Right cardiac atrium (tissue), 5 donors: ENCODE measurements at regions not wholly inside any gene's neighbourhood (a gene's known extent, or its start where the extent isn't known, plus 50 kb on each side); places are given as distances from the start of the nearest gene placed in this dataset.
A peak's percentile ranks its signal among the peaks of the same experiment; 100 is the strongest.
"Not testable (repeated sequence)": the region's sequence is repeated elsewhere in the genome, so short reads cannot be mapped to it uniquely, and the experiment has no call there.

ENCODE experiments used
- ATAC-seq, 2 donors: fragments of 200-7000 bp; cut with Tn5 transposase; one replicate each; pipeline versions ENCODE4 v1.8.0 to v1.9.1; 2020; ENCODE audit warnings: moderate library complexity in 2 of 2, mild to moderate bottlenecking in 1 of 2
- DNase-seq, 3 donors: peaks; one replicate each; pipeline ENCODE4 v3.0.0-alpha.2; 2020
- H3K27ac ChIP-seq: one replicate; pipeline ENCODE4 v1.5.1; 2013; ENCODE audit warnings: mild to moderate bottlenecking, low read length, control low read depth, moderate library complexity
- H3K27me3 ChIP-seq: one replicate; pipeline ENCODE4 v1.6.1; 2013; ENCODE audit not compliant: control insufficient read depth, insufficient read depth
- H3K4me1 ChIP-seq: one replicate; pipeline ENCODE4 v1.6.1; 2013; ENCODE audit warnings: low read length; ENCODE audit not compliant: control insufficient read depth, insufficient read depth
- H3K4me3 ChIP-seq: one replicate; pipeline ENCODE4 v1.5.1; 2013; ENCODE audit warnings: low read length, control low read depth
- H3K9me3 ChIP-seq: one replicate; pipeline ENCODE4 v1.6.1; 2013; ENCODE audit warnings: low read length; ENCODE audit not compliant: control insufficient read depth
- WGBS: extraction: QIAGEN DNeasy Blood & Tissue Kit; methylation state at CpG from one replicate; pipeline ENCODE4 v1.1.7; 2013; 5-methylcytosine and 5-hydroxymethylcytosine counted together
- intact Hi-C, 4 donors: fragments of 100-400 bp; cut with DNase I; formaldehyde crosslinking; loops; one replicate each; pipeline versions ENCODE4 v1.11.0 to v1.14.0; 2022 to 2023
- donor health status: healthy with polysubstance abuse.
- donor health status: DM: no; HTN: yes; CAD: no.
- donor health status: DM: no; HTN: no; CAD: no.
- donor health status: DM: no; HTN: yes; CAD: no; lungs with severe emphysema.
- donor health status: DM: yes; HTN: yes; CAD: no.

DNA sequence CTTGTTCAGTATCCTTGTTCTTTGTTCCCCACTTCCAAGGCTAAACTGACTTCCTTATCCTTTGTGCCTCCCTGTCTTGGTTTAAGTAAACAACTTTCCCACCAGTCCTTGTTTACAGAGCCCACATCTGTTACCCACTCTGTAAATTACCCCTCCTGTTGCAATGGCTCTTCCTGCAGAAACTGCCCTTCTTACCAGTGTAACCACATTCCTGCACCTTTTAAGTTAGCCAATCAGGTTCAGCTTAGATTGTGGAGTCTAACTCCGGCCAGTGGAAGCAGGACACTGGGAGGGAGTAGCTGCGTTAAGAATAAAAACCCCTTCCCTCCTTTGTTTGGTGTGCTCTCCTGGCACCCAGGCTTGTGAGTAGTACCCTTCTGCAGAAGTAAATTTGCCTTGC, 360.9 kb downstream of the PRDM5 start:
- H3K4me1 ChIP-seq: no peaks in the 10 kb centered on the region
- peaks cover 2% of the 10 kb centered on the region for H3K9me3 ChIP-seq
- intact Hi-C loops: no loop called here
- 80% methylated on average over 2 of the region's 2 CpGs for WGBS
- no peak for ATAC-seq
- no peak overlapping the region for H3K27ac ChIP-seq
- DNase-seq: no peak
- H3K27me3 ChIP-seq: no peaks in the 10 kb centered on the region
- no peak overlapping the region for H3K4me3 ChIP-seq

DNA sequence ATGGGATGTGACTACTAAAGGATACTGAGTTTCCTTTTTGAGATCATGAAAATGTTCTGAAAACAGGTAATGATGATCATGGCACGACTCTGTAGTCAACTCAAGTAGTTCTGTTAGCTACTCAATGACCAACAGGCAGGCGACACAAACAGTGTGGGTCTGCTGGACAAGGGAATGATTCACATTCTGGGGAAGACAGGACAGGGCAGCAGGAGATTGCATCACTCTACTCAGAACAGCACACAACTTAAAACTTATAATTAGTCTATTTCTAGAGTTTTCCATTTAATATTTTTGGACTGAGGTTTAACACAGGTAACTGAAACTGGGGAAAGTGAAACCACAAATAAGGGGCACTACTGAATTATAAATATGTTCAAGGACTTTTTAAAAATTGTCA, 365.2 kb downstream of the PRDM5 start:
- WGBS: 70% methylated on average over 2 of the region's 2 CpGs
- intact Hi-C loops: no loop called here

GRCh38 chr4:120555058-120555457, 367.5 kb downstream of the PRDM5 start:
- Histone ChIP-seq H3K27me3 (no peaks in the 10 kb centered on the region), H3K4me1 (no peaks in the 10 kb centered on the region), H3K9me3 (no peaks in the 10 kb centered on the region), H3K4me3 (no peak overlapping the region), H3K27ac (no peak overlapping the region)
- DNase-seq (no peak), ATAC-seq (peak in 1 of 2 donors; percentile 50)
- intact Hi-C loops: no loop called here
- 29% methylated on average over 2 of the region's 2 CpGs for WGBS

More for the DNA sequence above, 365.2 kb downstream of the PRDM5 start:
- Histone ChIP-seq H3K27ac (no peak overlapping the region), H3K27me3 (no peaks in the 10 kb centered on the region), H3K4me3 (no peak overlapping the region), H3K4me1 (no peaks in the 10 kb centered on the region), H3K9me3 (peaks cover 2% of the 10 kb centered on the region)
- DNase-seq (no peak), ATAC-seq (no peak)

DNA sequence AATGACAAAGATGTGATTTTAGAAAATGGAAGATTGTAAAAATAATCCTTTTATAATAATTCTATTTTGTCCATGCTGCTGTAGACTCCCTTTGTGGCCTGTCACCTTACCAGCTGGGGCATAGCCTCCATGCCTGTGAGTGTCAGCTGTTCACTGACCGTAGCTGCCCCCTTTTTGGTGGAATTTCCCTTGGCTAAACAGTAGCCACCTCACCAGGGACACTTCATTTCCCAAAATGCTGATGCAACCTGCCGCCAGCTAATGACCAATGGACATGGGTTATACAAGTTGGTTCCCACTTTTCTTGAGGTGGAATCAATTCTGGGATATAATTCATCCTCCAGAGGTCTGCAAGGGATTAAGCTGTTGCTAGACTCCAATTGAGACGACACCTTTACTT, 368.4 kb downstream of the PRDM5 start:
- 82% methylated on average over 3 of the region's 3 CpGs for WGBS
- H3K4me1 ChIP-seq: no peaks in the 10 kb centered on the region
- H3K9me3 ChIP-seq: no peaks in the 10 kb centered on the region
- no peak for DNase-seq
- ATAC-seq: no peak
- intact Hi-C loops: no loop called here
- no peak overlapping the region for H3K27ac ChIP-seq
- no peaks in the 10 kb centered on the region for H3K27me3 ChIP-seq
- H3K4me3 ChIP-seq: no peak overlapping the region

DNA sequence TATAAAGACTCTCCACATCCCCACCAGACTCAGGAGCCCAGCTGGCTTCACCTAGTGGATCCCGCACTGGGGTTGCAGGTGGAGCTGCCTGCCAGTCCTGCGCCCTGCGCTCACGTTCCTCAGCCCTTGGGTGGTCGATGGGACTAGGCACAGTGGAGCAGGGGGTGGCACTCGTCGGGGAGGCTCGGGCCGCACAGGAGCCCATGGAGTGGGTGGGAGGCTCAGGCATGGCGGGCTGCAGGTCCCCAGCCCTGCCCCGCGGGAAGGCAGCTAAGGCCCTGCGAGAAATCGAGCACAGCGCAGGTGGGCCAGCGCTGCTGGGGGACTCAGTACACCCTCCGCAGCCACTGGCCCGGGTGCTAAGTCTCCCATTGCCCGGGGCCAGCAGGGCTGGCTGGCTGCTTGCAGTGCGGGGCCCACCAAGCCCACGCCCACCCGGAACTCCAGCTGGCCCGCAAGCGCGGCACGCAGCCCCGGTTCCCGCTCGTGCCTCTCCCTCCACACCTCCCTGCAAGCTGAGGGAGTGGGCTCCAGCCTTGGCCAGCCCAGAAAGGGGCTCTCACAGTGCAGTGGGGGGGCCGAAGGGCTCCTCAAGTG, 371.8 kb downstream of the PRDM5 start:
- H3K4me3 ChIP-seq, intact Hi-C loops, ATAC-seq, H3K27me3 ChIP-seq, H3K27ac ChIP-seq, H3K4me1 ChIP-seq, H3K9me3 ChIP-seq: not testable (repeated sequence)
- 94% methylated on average over 30 of the region's 30 CpGs for WGBS
- peak in 1 of 3 donors; percentile 41 for DNase-seq

DNA sequence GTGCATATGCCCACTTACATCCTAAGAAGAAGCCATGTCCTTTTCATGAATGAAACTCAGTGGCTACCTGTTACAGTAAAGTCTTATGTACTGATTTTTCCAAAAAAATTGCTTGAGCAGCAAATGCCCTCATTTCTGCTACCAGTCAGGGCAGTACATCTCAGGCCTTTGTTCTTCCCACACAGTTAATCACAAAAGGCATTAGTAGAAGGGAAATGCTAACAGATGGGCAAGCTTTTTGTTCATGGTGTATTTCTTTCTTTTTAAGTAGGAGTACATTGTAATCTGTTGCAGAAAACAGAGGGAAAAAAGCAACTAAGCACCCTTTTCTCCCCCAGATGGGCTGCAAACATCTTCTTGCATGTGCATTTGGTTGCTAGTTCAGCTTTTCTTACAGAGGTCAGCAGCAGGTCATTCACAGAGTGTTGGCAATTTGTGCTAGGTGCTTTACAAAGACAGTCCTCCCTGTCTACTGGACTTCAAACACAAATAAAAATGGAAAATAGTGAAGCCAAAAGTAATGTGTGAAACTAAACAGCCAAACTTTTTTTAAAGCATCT, 373.4 kb downstream of the PRDM5 start:
- Histone ChIP-seq H3K4me1 (no peaks in the 10 kb centered on the region), H3K27me3 (no peaks in the 10 kb centered on the region)
- intact Hi-C loops: no loop called here

GRCh38 chr4:120545391-120545790, 377.1 kb downstream of the PRDM5 start:
- no peak for DNase-seq
- no peak for ATAC-seq
- 80% methylated on average over 3 of the region's 3 CpGs for WGBS
- H3K27ac ChIP-seq: no peak overlapping the region
- H3K4me3 ChIP-seq: no peak overlapping the region
- no peaks in the 10 kb centered on the region for H3K9me3 ChIP-seq
- intact Hi-C loops: no loop called here
- no peaks in the 10 kb centered on the region for H3K4me1 ChIP-seq
- no peaks in the 10 kb centered on the region for H3K27me3 ChIP-seq

More for the DNA sequence above, 373.4 kb downstream of the PRDM5 start:
- no peak for DNase-seq
- ATAC-seq: no peak
- no peaks in the 10 kb centered on the region for H3K9me3 ChIP-seq
- H3K27ac ChIP-seq: no peak overlapping the region
- no peak overlapping the region for H3K4me3 ChIP-seq

GRCh38 chr4:120544838-120545237, 377.7 kb downstream of the PRDM5 start:
- H3K27me3 ChIP-seq: no peaks in the 10 kb centered on the region
- intact Hi-C loops: no loop called here
- WGBS: 81% methylated on average over 3 of the region's 3 CpGs
- ATAC-seq (no peak), DNase-seq (no peak)
- no peaks in the 10 kb centered on the region for H3K4me1 ChIP-seq
- H3K4me3 ChIP-seq: no peak overlapping the region
- H3K27ac ChIP-seq: no peak overlapping the region
- H3K9me3 ChIP-seq: no peaks in the 10 kb centered on the region

GRCh38 chr4:120540625-120541024, 381.9 kb downstream of the PRDM5 start:
- Histone ChIP-seq H3K27ac (no peak overlapping the region), H3K27me3 (no peaks in the 10 kb centered on the region), H3K4me3 (no peak overlapping the region), H3K4me1 (no peaks in the 10 kb centered on the region), H3K9me3 (no peaks in the 10 kb centered on the region)
- no peak for DNase-seq
- WGBS: 74% methylated on average over 5 of the region's 5 CpGs
- intact Hi-C loops: no loop called here
- ATAC-seq: no peak

DNA sequence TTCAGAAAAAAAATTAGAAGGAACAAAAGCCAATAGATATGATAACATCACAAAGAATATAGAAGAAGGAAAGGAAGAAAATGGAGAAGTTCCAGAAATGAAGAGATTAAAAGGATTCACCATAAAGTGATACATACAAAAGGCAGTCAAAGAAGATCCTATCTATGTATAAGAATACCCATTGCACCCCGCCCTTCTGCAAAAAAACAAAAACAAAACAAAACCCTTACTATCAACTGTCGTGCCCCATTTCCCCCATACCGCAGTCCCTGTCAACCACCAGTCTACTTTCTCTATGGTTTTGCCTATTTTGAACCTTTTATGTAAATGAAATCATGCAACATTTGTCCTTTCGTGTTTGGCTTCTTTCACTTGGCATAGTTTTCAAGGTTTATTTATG, 385.6 kb downstream of the PRDM5 start:
- ATAC-seq (no peak), DNase-seq (no peak)
- H3K27ac ChIP-seq: no peak overlapping the region
- intact Hi-C loops: no loop called here
- H3K4me3 ChIP-seq: no peak overlapping the region
- H3K27me3 ChIP-seq: no peaks in the 10 kb centered on the region
- no peaks in the 10 kb centered on the region for H3K4me1 ChIP-seq
- no peaks in the 10 kb centered on the region for H3K9me3 ChIP-seq
- WGBS: 88% methylated on average over 4 of the region's 4 CpGs

- DNase-seq: no peak
- H3K4me1 ChIP-seq: no peaks in the 10 kb centered on the region
- no peaks in the 10 kb centered on the region for H3K27me3 ChIP-seq
- no peak overlapping the region for H3K27ac ChIP-seq
- ATAC-seq: no peak
- H3K9me3 ChIP-seq: no peaks in the 10 kb centered on the region
- intact Hi-C loops: no loop called here
- no peak overlapping the region for H3K4me3 ChIP-seq
Measured at GRCh38 chr4:120528428-120528827, 394.1 kb downstream of the PRDM5 start.

DNA sequence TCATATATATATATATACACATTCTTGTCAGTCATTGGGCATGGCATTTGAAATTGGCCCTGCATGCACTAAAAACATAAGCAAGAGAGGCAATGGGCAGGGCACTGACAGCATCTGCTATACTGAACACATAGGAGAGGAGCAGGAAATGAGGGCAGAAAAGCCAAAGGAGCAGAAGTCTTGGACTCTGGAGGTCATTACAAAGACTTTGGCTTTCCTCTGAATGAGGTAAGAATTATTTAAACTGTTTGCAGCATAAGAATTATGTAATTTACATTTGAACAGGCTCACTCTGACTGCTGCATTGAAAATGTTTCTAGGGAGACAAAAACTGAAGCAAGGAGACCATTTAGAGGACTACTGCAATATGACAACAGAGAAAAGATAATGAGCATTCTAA, 396.5 kb downstream of the PRDM5 start:
- intact Hi-C loops: no loop called here
- H3K4me3 ChIP-seq: no peak overlapping the region
- H3K27ac ChIP-seq: no peak overlapping the region
- H3K9me3 ChIP-seq: no peaks in the 10 kb centered on the region
- ATAC-seq (no peak), DNase-seq (no peak)
- no peaks in the 10 kb centered on the region for H3K27me3 ChIP-seq
- no peaks in the 10 kb centered on the region for H3K4me1 ChIP-seq
